A549 (cell line): ENCODE measurements at regions not wholly inside any gene's neighbourhood (a gene's known extent, or its start where the extent isn't known, plus 50 kb on each side); places are given as distances from the start of the nearest gene placed in this dataset.

Source experiments
- CHD4 ChIP-seq: fragments of 200-600 bp; sonication (generic); IDR thresholded peaks from 2 replicates; pipeline ENCODE4 v1.6.1; 2016; ENCODE audit warnings: antibody characterized with exemption, mild to moderate bottlenecking, borderline replicate concordance
- CTCF ChIP-seq: fragments of >200 bp; sonication (Bioruptor Twin); formaldehyde crosslinking; IDR thresholded peaks from 3 replicates; pipeline ENCODE4 v1.5.1; 2016
- RNF2 ChIP-seq: fragments of 200-600 bp; sonication (generic); IDR thresholded peaks from 2 replicates; pipeline ENCODE4 v1.6.1; 2016; ENCODE audit warnings: low read depth, mild to moderate bottlenecking, antibody characterized with exemption, moderate library complexity, borderline replicate concordance
- TFCP2L1 ChIP-seq: fragments of 250-450 bp; sonication (Bioruptor Pico); IDR thresholded peaks from 2 replicates; pipeline ENCODE4 v1.5.0; 2021; ENCODE audit warnings: mild to moderate bottlenecking
- TF ChIP-seq, protein P1 (sequence below): IDR thresholded peaks from 2 replicates; pipeline ENCODE4 v1.6.1; 2012

GRCh38 chr5:113692466-113692865 lies 179.0 kb downstream of the YTHDC2 start:
- no peak for TF ChIP-seq CTCF
- TF ChIP-seq, protein P1, sequence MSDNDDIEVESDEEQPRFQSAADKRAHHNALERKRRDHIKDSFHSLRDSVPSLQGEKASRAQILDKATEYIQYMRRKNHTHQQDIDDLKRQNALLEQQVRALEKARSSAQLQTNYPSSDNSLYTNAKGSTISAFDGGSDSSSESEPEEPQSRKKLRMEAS: no peak
- no peak for TF ChIP-seq TFCP2L1 (CRISPR knock-in tag)
- TF ChIP-seq CHD4: no peak
- TF ChIP-seq RNF2: no peak
